ENCODE measurements at regions not wholly inside any gene's neighbourhood (a gene's known extent, or its start where the extent isn't known, plus 50 kb on each side); places are given as distances from the start of the nearest gene placed in this dataset.
"Not testable (repeated sequence)": the region's sequence is repeated elsewhere in the genome, so short reads cannot be mapped to it uniquely, and the experiment has no call there.

GRCh38 chr2:234162861-234163260 is 112.4 kb downstream of the SPP2 start:
- no peak for ATAC-seq
- H3K4me1 Mint-ChIP-seq (ENCODE audit: low read depth) = peaks cover 18% of the 10 kb centered on the region
- CTCF ChIA-PET = no interaction called here
- no peaks in the 10 kb centered on the region for H3K9me3 Mint-ChIP-seq (ENCODE audit: insufficient read depth)
- H3K27ac Mint-ChIP-seq = no peak overlapping the region
- no peak for DNase-seq
- no peaks in the 10 kb centered on the region for H3K36me3 Mint-ChIP-seq (ENCODE audit: low read depth)
- POLR2A ChIA-PET = no interaction called here
- H3K27me3 Mint-ChIP-seq (ENCODE audit: low read depth) = peaks cover 5% of the 10 kb centered on the region
- no peak overlapping the region for H3K4me3 Mint-ChIP-seq

GRCh38 chr2:234161932-234162331 is 111.4 kb downstream of the SPP2 start:
- no peaks in the 10 kb centered on the region for H3K36me3 Mint-ChIP-seq (ENCODE audit: low read depth)

GRCh38 chr2:234158812-234159211 is 108.3 kb downstream of the SPP2 start:
- ATAC-seq (no peak), DNase-seq (no peak)
- CTCF ChIA-PET = interaction anchor here (0.7 kb wide), 1 partner anchor 23 kb away, joined by 3 read pairs; no protein-coding TSS in a partner anchor
- H3K27me3 Mint-ChIP-seq (ENCODE audit: low read depth) = peaks cover 9% of the 10 kb centered on the region
- H3K27ac Mint-ChIP-seq = no peak overlapping the region
- H3K4me1 Mint-ChIP-seq (ENCODE audit: low read depth) = peaks cover 3% of the 10 kb centered on the region
- H3K36me3 Mint-ChIP-seq (ENCODE audit: low read depth) = no peaks in the 10 kb centered on the region
- H3K9me3 Mint-ChIP-seq (ENCODE audit: insufficient read depth) = no peaks in the 10 kb centered on the region
- POLR2A ChIA-PET = no interaction called here
- no peak overlapping the region for H3K4me3 Mint-ChIP-seq

More at GRCh38 chr2:234161932-234162331, 111.4 kb downstream of the SPP2 start:
- no peak for DNase-seq
- ChIA-PET CTCF (no interaction called here), POLR2A (no interaction called here)
- Mint-ChIP-seq H3K27ac (no peak overlapping the region), H3K9me3 (ENCODE audit: insufficient read depth) (no peaks in the 10 kb centered on the region), H3K4me1 (ENCODE audit: low read depth) (peaks cover 18% of the 10 kb centered on the region), H3K27me3 (ENCODE audit: low read depth) (peaks cover 5% of the 10 kb centered on the region), H3K4me3 (no peak overlapping the region)
- ATAC-seq = no peak

- Mint-ChIP-seq H3K27me3 (ENCODE audit: low read depth) (peaks cover 10% of the 10 kb centered on the region), H3K4me3 (no peak overlapping the region), H3K4me1 (ENCODE audit: low read depth) (no peaks in the 10 kb centered on the region), H3K36me3 (ENCODE audit: low read depth) (no peaks in the 10 kb centered on the region), H3K27ac (no peak overlapping the region), H3K9me3 (ENCODE audit: insufficient read depth) (no peaks in the 10 kb centered on the region)
- CTCF ChIA-PET = interaction anchor here (0.7 kb wide), 1 partner anchor 23 kb away, joined by 3 read pairs; no protein-coding TSS in a partner anchor
- ATAC-seq = no peak
- POLR2A ChIA-PET = no interaction called here
- no peak for DNase-seq
These were observed 107.5 kb downstream of the SPP2 start for GRCh38 chr2:234157817-234158588.

GRCh38 chr2:234156326-234156725 is 105.8 kb downstream of the SPP2 start:
- Mint-ChIP-seq H3K4me1 (ENCODE audit: low read depth) (no peaks in the 10 kb centered on the region), H3K36me3 (ENCODE audit: low read depth) (no peaks in the 10 kb centered on the region), H3K27ac (no peak overlapping the region), H3K9me3 (ENCODE audit: insufficient read depth) (no peaks in the 10 kb centered on the region), H3K4me3 (no peak overlapping the region), H3K27me3 (ENCODE audit: low read depth) (peaks cover 10% of the 10 kb centered on the region)
- DNase-seq (no peak), ATAC-seq (no peak)
- ChIA-PET CTCF (interaction anchor here (1.1 to 1.6 kb wide), 2 partner anchors 21 to 345 kb away, joined by 5 read pairs; no protein-coding TSS in a partner anchor), POLR2A (interaction anchor here (0.6 kb wide), 1 partner anchor 338 kb away, joined by 4 read pairs; no protein-coding TSS in a partner anchor)

GRCh38 chr2:234152835-234153234 is 102.3 kb downstream of the SPP2 start:
- H3K4me3 Mint-ChIP-seq; H3K36me3 Mint-ChIP-seq (ENCODE audit: low read depth); POLR2A ChIA-PET; H3K9me3 Mint-ChIP-seq (ENCODE audit: insufficient read depth); H3K27me3 Mint-ChIP-seq (ENCODE audit: low read depth); CTCF ChIA-PET; DNase-seq; ATAC-seq; H3K27ac Mint-ChIP-seq: not testable (repeated sequence)
- peaks cover 14% of the 10 kb centered on the region for H3K4me1 Mint-ChIP-seq (ENCODE audit: low read depth)

GRCh38 chr2:234147335-234147861 is 96.9 kb downstream of the SPP2 start:
- peak overlapping the region; percentile 50 for H3K27ac Mint-ChIP-seq
- peaks cover 3% of the 10 kb centered on the region for H3K27me3 Mint-ChIP-seq (ENCODE audit: low read depth)
- ChIA-PET CTCF (interaction anchor here (1.0 to 2.7 kb wide), 4 partner anchors 9 to 354 kb away, joined by 3 to 15 read pairs (median 6); no protein-coding TSS in a partner anchor), POLR2A (interaction anchor here (0.9 kb wide), 1 partner anchor 350 kb away, joined by 3 read pairs; the partner anchor contains the start of gene ARL4C)
- H3K4me3 Mint-ChIP-seq = no peak overlapping the region
- peaks cover 4% of the 10 kb centered on the region for H3K36me3 Mint-ChIP-seq (ENCODE audit: low read depth)
- DNase-seq (no peak), ATAC-seq (peak; percentile 74)
- H3K4me1 Mint-ChIP-seq (ENCODE audit: low read depth) = peaks cover 29% of the 10 kb centered on the region
- H3K9me3 Mint-ChIP-seq (ENCODE audit: insufficient read depth) = no peaks in the 10 kb centered on the region

GRCh38 chr2:234146087-234146826 is 95.8 kb downstream of the SPP2 start:
- no peak for ATAC-seq
- Mint-ChIP-seq H3K27me3 (ENCODE audit: low read depth) (peaks cover 3% of the 10 kb centered on the region), H3K36me3 (ENCODE audit: low read depth) (peaks cover 4% of the 10 kb centered on the region), H3K9me3 (ENCODE audit: insufficient read depth) (no peaks in the 10 kb centered on the region), H3K27ac (peak overlapping the region; percentile 62), H3K4me1 (ENCODE audit: low read depth) (peaks cover 29% of the 10 kb centered on the region), H3K4me3 (no peak overlapping the region)
- CTCF ChIA-PET = interaction anchor here (1.0 to 2.7 kb wide), 3 partner anchors 8 to 355 kb away, joined by 3 to 15 read pairs (median 9); no protein-coding TSS in a partner anchor
- POLR2A ChIA-PET = no interaction called here
- DNase-seq = no peak

GRCh38 chr2:234145511-234145910 is 95.0 kb downstream of the SPP2 start:
- ATAC-seq (no peak), DNase-seq (no peak)
- CTCF ChIA-PET = interaction anchor here (0.9 kb wide), 1 partner anchor 309 kb away, joined by 3 read pairs; no protein-coding TSS in a partner anchor
- Mint-ChIP-seq H3K4me3 (no peak overlapping the region), H3K36me3 (ENCODE audit: low read depth) (peaks cover 4% of the 10 kb centered on the region), H3K27ac (no peak overlapping the region), H3K4me1 (ENCODE audit: low read depth) (peaks cover 29% of the 10 kb centered on the region), H3K9me3 (ENCODE audit: insufficient read depth) (no peaks in the 10 kb centered on the region), H3K27me3 (ENCODE audit: low read depth) (peaks cover 5% of the 10 kb centered on the region)
- POLR2A ChIA-PET = no interaction called here

GRCh38 chr2:234145057-234145456 is 94.6 kb downstream of the SPP2 start:
- no peak overlapping the region for H3K27ac Mint-ChIP-seq
- no peaks in the 10 kb centered on the region for H3K9me3 Mint-ChIP-seq (ENCODE audit: insufficient read depth)
- no peak overlapping the region for H3K4me3 Mint-ChIP-seq
- peaks cover 8% of the 10 kb centered on the region for H3K27me3 Mint-ChIP-seq (ENCODE audit: low read depth)
- peaks cover 29% of the 10 kb centered on the region for H3K4me1 Mint-ChIP-seq (ENCODE audit: low read depth)
- POLR2A ChIA-PET = no interaction called here
- ATAC-seq = no peak
- H3K36me3 Mint-ChIP-seq (ENCODE audit: low read depth) = peaks cover 4% of the 10 kb centered on the region
- CTCF ChIA-PET = interaction anchor here (0.9 kb wide), 1 partner anchor 310 kb away, joined by 3 read pairs; no protein-coding TSS in a partner anchor
- no peak for DNase-seq

GRCh38 chr2:234143896-234144295 is 93.4 kb downstream of the SPP2 start:
- DNase-seq = no peak
- ChIA-PET POLR2A (no interaction called here), CTCF (no interaction called here)
- no peak overlapping the region for H3K4me3 Mint-ChIP-seq
- no peaks in the 10 kb centered on the region for H3K9me3 Mint-ChIP-seq (ENCODE audit: insufficient read depth)
- peaks cover 7% of the 10 kb centered on the region for H3K27me3 Mint-ChIP-seq (ENCODE audit: low read depth)
- H3K27ac Mint-ChIP-seq = no peak overlapping the region
- H3K36me3 Mint-ChIP-seq (ENCODE audit: low read depth) = peaks cover 4% of the 10 kb centered on the region
- H3K4me1 Mint-ChIP-seq (ENCODE audit: low read depth) = peaks cover 24% of the 10 kb centered on the region
- ATAC-seq = no peak

Data from activated CD8-positive, alpha-beta T cell treated with anti-CD3 and anti-CD28 coated beads, Interleukin-2, amount 10 ng/mL, durations not matched to agents 7 days and 5 days (primary cell).